Nephron progenitor cell (in vitro differentiated cells): ENCODE measurements at regions not wholly inside any gene's neighbourhood (a gene's known extent, or its start where the extent isn't known, plus 50 kb on each side); places are given as distances from the start of the nearest gene placed in this dataset.
"Not testable (repeated sequence)": the region's sequence is repeated elsewhere in the genome, so short reads cannot be mapped to it uniquely, and the experiment has no call there.

Experiments used
- DNase-seq: peaks from one replicate; pipeline ENCODE4 v3.0.0; 2021
- H3K27ac Mint-ChIP-seq: 2 replicates; pipeline ENCODE4 v1.8.0; 2021; ENCODE audit warnings: mild to moderate bottlenecking, moderate library complexity, mixed read lengths
- H3K27me3 Mint-ChIP-seq: 2 replicates; pipeline ENCODE4 v1.8.0; 2021; ENCODE audit warnings: mild to moderate bottlenecking, low read depth, mixed read lengths; ENCODE audit not compliant: poor library complexity
- H3K36me3 Mint-ChIP-seq: 2 replicates; pipeline ENCODE4 v1.8.0; 2021; ENCODE audit warnings: low read depth, mixed read lengths
- H3K4me1 Mint-ChIP-seq: 2 replicates; pipeline ENCODE4 v1.8.0; 2021; ENCODE audit warnings: mixed read lengths
- H3K4me3 Mint-ChIP-seq: 2 replicates; pipeline ENCODE4 v1.8.0; 2021; ENCODE audit warnings: mild to moderate bottlenecking, moderate library complexity, mixed read lengths
- H3K9me3 Mint-ChIP-seq: 2 replicates; pipeline ENCODE4 v1.8.0; 2021; ENCODE audit warnings: mild to moderate bottlenecking, moderate library complexity, mixed read lengths
- CTCF ChIP-seq: fragments of 200-600 bp; sonication (generic); IDR thresholded peaks from 2 replicates; pipeline ENCODE4 v1.5.0; 2021; ENCODE audit warnings: antibody characterized with exemption

GRCh38 chr3:95343228-95343627, 1280.4 kb downstream of the NSUN3 start:
- Mint-ChIP-seq H3K27me3 (peaks cover 4% of the 10 kb centered on the region), H3K27ac (no peak overlapping the region), H3K4me1 (peaks cover 21% of the 10 kb centered on the region), H3K9me3 (no peaks in the 10 kb centered on the region), H3K36me3 (no peaks in the 10 kb centered on the region), H3K4me3 (no peak overlapping the region)
- no peak for DNase-seq
- no peak for TF ChIP-seq CTCF

- Mint-ChIP-seq H3K4me1 (peaks cover 24% of the 10 kb centered on the region), H3K9me3 (no peaks in the 10 kb centered on the region), H3K27ac (no peak overlapping the region), H3K27me3 (peaks cover 4% of the 10 kb centered on the region), H3K36me3 (no peaks in the 10 kb centered on the region), H3K4me3 (no peak overlapping the region)
- no peak for DNase-seq
- no peak for TF ChIP-seq CTCF
Measured at GRCh38 chr3:95343767-95344166, 1280.9 kb downstream of the NSUN3 start.

- not testable (repeated sequence) for H3K9me3 Mint-ChIP-seq, DNase-seq, H3K4me3 Mint-ChIP-seq, H3K36me3 Mint-ChIP-seq, H3K27me3 Mint-ChIP-seq
- peak overlapping the region; percentile 87 for H3K27ac Mint-ChIP-seq
- peaks cover 20% of the 10 kb centered on the region for H3K4me1 Mint-ChIP-seq
Measured at GRCh38 chr3:95347936-95348335, 1285.1 kb downstream of the NSUN3 start.

GRCh38 chr3:95348879-95349278, 1286.0 kb downstream of the NSUN3 start:
- peaks cover 2% of the 10 kb centered on the region for H3K27me3 Mint-ChIP-seq
- H3K9me3 Mint-ChIP-seq: no peaks in the 10 kb centered on the region
- H3K4me1 Mint-ChIP-seq: peaks cover 11% of the 10 kb centered on the region
- H3K36me3 Mint-ChIP-seq: no peaks in the 10 kb centered on the region
- no peak for TF ChIP-seq CTCF
- DNase-seq: no peak
- no peak overlapping the region for H3K27ac Mint-ChIP-seq
- no peak overlapping the region for H3K4me3 Mint-ChIP-seq

- H3K4me3 Mint-ChIP-seq: no peak overlapping the region
- peaks cover 11% of the 10 kb centered on the region for H3K4me1 Mint-ChIP-seq
- TF ChIP-seq CTCF: no peak
- no peaks in the 10 kb centered on the region for H3K36me3 Mint-ChIP-seq
- peaks cover 2% of the 10 kb centered on the region for H3K27me3 Mint-ChIP-seq
- H3K27ac Mint-ChIP-seq: peak overlapping the region; percentile 49
- DNase-seq: no peak
- no peaks in the 10 kb centered on the region for H3K9me3 Mint-ChIP-seq
Measured at GRCh38 chr3:95350049-95350448, 1287.2 kb downstream of the NSUN3 start.

- H3K4me1 Mint-ChIP-seq: peaks cover 11% of the 10 kb centered on the region
- no peak overlapping the region for H3K27ac Mint-ChIP-seq
- H3K36me3 Mint-ChIP-seq: no peaks in the 10 kb centered on the region
- no peak overlapping the region for H3K4me3 Mint-ChIP-seq
- DNase-seq: no peak
- no peak for TF ChIP-seq CTCF
- peaks cover 2% of the 10 kb centered on the region for H3K27me3 Mint-ChIP-seq
- H3K9me3 Mint-ChIP-seq: no peaks in the 10 kb centered on the region
Measured at GRCh38 chr3:95351158-95351557, 1288.3 kb downstream of the NSUN3 start.
